Hepatocyte (in vitro differentiated cells): ENCODE measurements at regions not wholly inside any gene's neighbourhood (a gene's known extent, or its start where the extent isn't known, plus 50 kb on each side); places are given as distances from the start of the nearest gene placed in this dataset.

Experiments
- DNase-seq: peaks from one replicate; pipeline ENCODE4 v3.0.0-alpha.2; 2016; ENCODE audit warnings: low spot score
- H2AFZ ChIP-seq: fragments of 200-600 bp; sonication (generic); 2 replicates; pipeline ENCODE4 v1.6.0; 2016; ENCODE audit warnings: antibody characterized with exemption, mild to moderate bottlenecking
- H3K27ac ChIP-seq: fragments of 200-600 bp; sonication (generic); 2 replicates; pipeline ENCODE4 v1.5.1; 2016; ENCODE audit warnings: mild to moderate bottlenecking
- H3K27me3 ChIP-seq: fragments of 200-600 bp; sonication (generic); 2 replicates; pipeline ENCODE4 v1.6.1; 2016
- H3K36me3 ChIP-seq: fragments of 200-600 bp; sonication (generic); replicated peaks from 2 replicates; pipeline ENCODE4 v1.5.1; 2016; ENCODE audit warnings: low read depth; ENCODE audit not compliant: insufficient read depth
- H3K4me1 ChIP-seq: fragments of 200-600 bp; sonication (generic); 2 replicates; pipeline ENCODE4 v1.5.1; 2016; ENCODE audit warnings: mild to moderate bottlenecking, moderate library complexity; ENCODE audit not compliant: insufficient read depth
- H3K4me2 ChIP-seq: fragments of 200-600 bp; sonication (generic); 2 replicates; pipeline ENCODE4 v1.6.0; 2016
- H3K4me3 ChIP-seq: fragments of 200-600 bp; sonication (generic); 2 replicates; pipeline ENCODE4 v1.5.1; 2016; ENCODE audit warnings: mild to moderate bottlenecking
- H3K79me2 ChIP-seq: fragments of 200-600 bp; sonication (generic); 2 replicates; pipeline ENCODE4 v1.6.0; 2017; ENCODE audit warnings: mild to moderate bottlenecking
- H3K9me2 ChIP-seq: fragments of 200-600 bp; sonication (generic); replicated peaks from 2 replicates; pipeline ENCODE4 v1.6.0; 2017; ENCODE audit warnings: mild to moderate bottlenecking; ENCODE audit not compliant: insufficient read depth
- H3K9me3 ChIP-seq: fragments of 200-600 bp; sonication (generic); 2 replicates; pipeline ENCODE4 v1.5.1; 2016; ENCODE audit warnings: low read depth, mild to moderate bottlenecking
- H4K20me1 ChIP-seq: fragments of 200-600 bp; sonication (generic); 2 replicates; pipeline ENCODE4 v1.6.0; 2016; ENCODE audit warnings: mild to moderate bottlenecking; ENCODE audit not compliant: insufficient read depth, poor library complexity, severe bottlenecking
- CTCF ChIP-seq: fragments of 200-600 bp; sonication (generic); IDR thresholded peaks from 2 replicates; pipeline ENCODE4 v1.5.1; 2016; ENCODE audit warnings: antibody characterized with exemption, mild to moderate bottlenecking; ENCODE audit not compliant: poor library complexity
- EZH2 ChIP-seq: fragments of 200-600 bp; sonication (generic); IDR thresholded peaks from 2 replicates; pipeline ENCODE4 v1.6.1; 2016; ENCODE audit warnings: antibody characterized with exemption, mild to moderate bottlenecking, borderline replicate concordance
- EZH2phosphoT487 ChIP-seq: fragments of 200-600 bp; sonication (generic); IDR thresholded peaks from one replicate; pipeline ENCODE4 v1.6.1; 2018; ENCODE audit warnings: antibody characterized with exemption, mild to moderate bottlenecking, low read depth, moderate library complexity; ENCODE audit not compliant: unreplicated experiment, severe bottlenecking
- WGBS: methylation state at CpG from one replicate; pipeline ENCODE4 v1.1.6; 2016; ENCODE audit warnings: low lambda C conversion rate; ENCODE audit errors: missing lambda C conversion rate; 5-methylcytosine and 5-hydroxymethylcytosine counted together

- Histone ChIP-seq H3K27ac (no peak overlapping the region), H3K79me2 (no peaks in the 10 kb centered on the region), H3K4me2 (no peak overlapping the region), H3K9me2 (no peaks in the 10 kb centered on the region), H4K20me1 (no peaks in the 10 kb centered on the region), H2AFZ (no peak overlapping the region), H3K36me3 (no peaks in the 10 kb centered on the region), H3K9me3 (no peaks in the 10 kb centered on the region), H3K27me3 (no peaks in the 10 kb centered on the region), H3K4me3 (no peak overlapping the region), H3K4me1 (no peaks in the 10 kb centered on the region)
- TF ChIP-seq EZH2phosphoT487 (no peak), CTCF (no peak), EZH2 (no peak)
- DNase-seq, result no peak
These were observed 252.9 kb upstream of the SOX2 start for GRCh38 chr3:181458857-181459256.

GRCh38 chr3:181457756-181458155 lies 254.0 kb upstream of the SOX2 start:
- H3K27me3 ChIP-seq, result no peaks in the 10 kb centered on the region
- TF ChIP-seq EZH2phosphoT487, result no peak
- no peak for TF ChIP-seq CTCF
- TF ChIP-seq EZH2, result no peak
- H3K4me1 ChIP-seq, result no peaks in the 10 kb centered on the region
- no peaks in the 10 kb centered on the region for H3K9me3 ChIP-seq
- H3K4me2 ChIP-seq, result no peak overlapping the region
- no peaks in the 10 kb centered on the region for H3K36me3 ChIP-seq
- H4K20me1 ChIP-seq, result no peaks in the 10 kb centered on the region
- no peaks in the 10 kb centered on the region for H3K9me2 ChIP-seq
- WGBS, result 82% methylated on average over 4 of the region's 4 CpGs
- H3K79me2 ChIP-seq, result no peaks in the 10 kb centered on the region
- DNase-seq, result no peak
- no peak overlapping the region for H3K27ac ChIP-seq
- no peak overlapping the region for H2AFZ ChIP-seq
- no peak overlapping the region for H3K4me3 ChIP-seq

- DNase-seq, result no peak
- H3K4me3 ChIP-seq, result no peak overlapping the region
- 94% methylated on average over 9 of the region's 9 CpGs for WGBS
- no peaks in the 10 kb centered on the region for H3K9me3 ChIP-seq
- no peaks in the 10 kb centered on the region for H3K27me3 ChIP-seq
- no peak for TF ChIP-seq CTCF
- TF ChIP-seq EZH2phosphoT487, result no peak
- no peak for TF ChIP-seq EZH2
- no peak overlapping the region for H3K27ac ChIP-seq
- no peaks in the 10 kb centered on the region for H4K20me1 ChIP-seq
- no peaks in the 10 kb centered on the region for H3K4me1 ChIP-seq
- no peak overlapping the region for H3K4me2 ChIP-seq
- H2AFZ ChIP-seq, result no peak overlapping the region
- H3K79me2 ChIP-seq, result no peaks in the 10 kb centered on the region
- H3K36me3 ChIP-seq, result no peaks in the 10 kb centered on the region
- H3K9me2 ChIP-seq, result no peaks in the 10 kb centered on the region
These were observed 254.5 kb upstream of the SOX2 start for GRCh38 chr3:181457190-181457589.

- H3K27me3 ChIP-seq, result no peaks in the 10 kb centered on the region
- no peak overlapping the region for H3K27ac ChIP-seq
- no peaks in the 10 kb centered on the region for H3K9me2 ChIP-seq
- H4K20me1 ChIP-seq, result no peaks in the 10 kb centered on the region
- H3K36me3 ChIP-seq, result no peaks in the 10 kb centered on the region
- no peak overlapping the region for H3K4me3 ChIP-seq
- WGBS, result 12% methylated on average over 1 of the region's 1 CpG
- no peak overlapping the region for H2AFZ ChIP-seq
- no peaks in the 10 kb centered on the region for H3K79me2 ChIP-seq
- H3K9me3 ChIP-seq, result no peaks in the 10 kb centered on the region
- no peak overlapping the region for H3K4me2 ChIP-seq
- no peak for TF ChIP-seq EZH2
- H3K4me1 ChIP-seq, result no peaks in the 10 kb centered on the region
- no peak for DNase-seq
These were observed 256.4 kb upstream of the SOX2 start for GRCh38 chr3:181455276-181455675.
